IMR-90 (cell line): ENCODE measurements at regions not wholly inside any gene's neighbourhood (a gene's known extent, or its start where the extent isn't known, plus 50 kb on each side); places are given as distances from the start of the nearest gene placed in this dataset.

Source experiments
- ATAC-seq: fragments of 200-7000 bp; cut with Tn5 transposase; 2 replicates; pipeline ENCODE4 v1.9.1; 2020; ENCODE audit warnings: low read depth, mild to moderate bottlenecking, moderate library complexity
- BruUV-seq: library from RNA; stranded (reverse); fragments of 400-500 nt; replicated peaks from 2 replicates; lab custom pipeline; 2021; lab: Mats Ljungman, UMichigan
- CTCF ChIA-PET: fragments of 300-600 bp; formaldehyde crosslinking; extraction: SDS; loops from one replicate; lab custom pipeline; 2021; ENCODE audit warnings: antibody characterized with exemption; lab: Yijun Ruan, JAX
- POLR2A ChIA-PET: fragments of 300-600 bp; sonication (Branson Sonifier 250); formaldehyde crosslinking; loops from one replicate; lab custom pipeline; 2022; ENCODE audit warnings: antibody characterized with exemption; ENCODE audit not compliant: unreplicated experiment; lab: Charles Lee
- DNase-seq: peaks from one replicate; pipeline ENCODE4 v3.0.0; 2013
- H2AFZ ChIP-seq: replicated peaks from 2 replicates; pipeline ENCODE3; 2013; ENCODE audit warnings: low read length, mild to moderate bottlenecking; ENCODE audit not compliant: poor library complexity
- H2AK5ac ChIP-seq: 2 replicates; pipeline ENCODE4 v1.6.1; 2013; ENCODE audit warnings: low read depth, low read length, inconsistent platforms
- H2AK9ac ChIP-seq: replicated peaks from 2 replicates; pipeline ENCODE3; 2013; ENCODE audit warnings: mild to moderate bottlenecking, low read depth, low read length, moderate library complexity; ENCODE audit not compliant: poor library complexity
- H2BK120ac ChIP-seq: 2 replicates; pipeline ENCODE4 v1.6.1; 2013; ENCODE audit warnings: low read depth, low read length, inconsistent platforms
- H2BK15ac ChIP-seq: 3 replicates; pipeline ENCODE4 v1.6.1; 2013; ENCODE audit warnings: low read depth, low read length, inconsistent platforms
- H2BK20ac ChIP-seq: 2 replicates; pipeline ENCODE4 v1.6.1; 2013; ENCODE audit warnings: low read depth, mild to moderate bottlenecking, inconsistent platforms, low read length, moderate library complexity
- H2BK5ac ChIP-seq: 2 replicates; pipeline ENCODE4 v1.6.1; 2013; ENCODE audit warnings: mild to moderate bottlenecking, low read depth, low read length, inconsistent platforms; ENCODE audit not compliant: poor library complexity, severe bottlenecking
- H3K14ac ChIP-seq: replicated peaks from 2 replicates; pipeline ENCODE4 v1.6.1; 2013; ENCODE audit warnings: low read depth, low read length, inconsistent platforms
- H3K18ac ChIP-seq: 2 replicates; pipeline ENCODE4 v1.6.1; 2013; ENCODE audit warnings: low read depth, low read length, control low read depth
- H3K23ac ChIP-seq: 2 replicates; pipeline ENCODE4 v1.6.1; 2013; ENCODE audit warnings: low read depth, low read length, inconsistent platforms
- H3K27ac ChIP-seq: 2 replicates; pipeline ENCODE4 v1.5.1; 2013; ENCODE audit warnings: mild to moderate bottlenecking, control low read depth, low read length; ENCODE audit not compliant: insufficient read depth
- H3K27me3 ChIP-seq: 2 replicates; pipeline ENCODE4 v1.6.1; 2013; ENCODE audit warnings: low read length; ENCODE audit not compliant: control insufficient read depth, insufficient read depth
- H3K36me3 ChIP-seq: 2 replicates; pipeline ENCODE4 v1.6.1; 2013; ENCODE audit warnings: low read length, mixed read lengths; ENCODE audit not compliant: control insufficient read depth, insufficient read depth
- H3K4ac ChIP-seq: 2 replicates; pipeline ENCODE4 v1.6.1; 2013; ENCODE audit warnings: low read depth, low read length, inconsistent platforms
- H3K4me1 ChIP-seq: 2 replicates; pipeline ENCODE4 v1.6.1; 2013; ENCODE audit warnings: low read length, mixed read lengths; ENCODE audit not compliant: control insufficient read depth, insufficient read depth
- H3K4me2 ChIP-seq: 2 replicates; pipeline ENCODE4 v1.6.1; 2013; ENCODE audit warnings: low read depth, mild to moderate bottlenecking, control low read depth, low read length, moderate library complexity
- H3K4me3 ChIP-seq: 2 replicates; pipeline ENCODE4 v1.5.1; 2013; ENCODE audit warnings: low read depth, mild to moderate bottlenecking, control low read depth, low read length, moderate library complexity; ENCODE audit not compliant: insufficient read depth
- H3K56ac ChIP-seq: 2 replicates; pipeline ENCODE4 v1.6.1; 2013; ENCODE audit warnings: low read length, inconsistent platforms; ENCODE audit not compliant: insufficient read depth; ENCODE audit errors: extremely low read depth
- H3K79me1 ChIP-seq, 2 experiments: 2 replicates each; pipeline ENCODE4 v1.6.1; 2013; ENCODE audit warnings: low read length in 2 of 2, inconsistent platforms in 1 of 2, low read depth in 1 of 2
- H3K9ac ChIP-seq: 2 replicates; pipeline ENCODE4 v1.6.1; 2013; ENCODE audit warnings: low read depth, low read length, control low read depth
- H3K9me1 ChIP-seq: 2 replicates; pipeline ENCODE4 v1.6.1; 2013; ENCODE audit warnings: low read length, inconsistent platforms; ENCODE audit not compliant: insufficient read depth
- H3K9me3 ChIP-seq: 2 replicates; pipeline ENCODE4 v1.6.1; 2013; ENCODE audit warnings: low read length; ENCODE audit not compliant: control insufficient read depth, insufficient read depth
- H4K20me1 ChIP-seq: 2 replicates; pipeline ENCODE4 v1.6.1; 2013; ENCODE audit warnings: low read length, inconsistent platforms; ENCODE audit not compliant: insufficient read depth
- H4K5ac ChIP-seq: 2 replicates; pipeline ENCODE4 v1.6.1; 2013; ENCODE audit warnings: mild to moderate bottlenecking, low read depth, low read length, control low read depth
- H4K8ac ChIP-seq, 2 experiments: 2 replicates each; pipeline ENCODE4 v1.6.1; 2013; ENCODE audit warnings: low read depth in 2 of 2, low read length in 2 of 2, control low read depth in 1 of 2, inconsistent platforms in 1 of 2
- H4K91ac ChIP-seq: 2 replicates; pipeline ENCODE4 v1.6.1; 2013; ENCODE audit warnings: low read depth, low read length, inconsistent platforms; ENCODE audit not compliant: insufficient read depth
- FOS ChIP-seq: fragments of 150-350 bp; IDR thresholded peaks from 2 replicates; pipeline ENCODE4 v1.6.1; 2016; ENCODE audit warnings: low read depth, low read length
- MAFK ChIP-seq: IDR thresholded peaks from 2 replicates; pipeline ENCODE4 v1.6.1; 2012; ENCODE audit warnings: low read depth, low read length, improper control_type of control experiment
- RAD21 ChIP-seq: IDR thresholded peaks from 2 replicates; pipeline ENCODE4 v1.6.1; 2012; ENCODE audit warnings: low read length, improper control_type of control experiment
- WGBS, 2 experiments: methylation state at CpG; one replicate each; pipeline versions ENCODE4 v1.1.5 to v1.1.7; 2013; ENCODE audit warnings: missing lambda C conversion rate in 2 of 2; ENCODE audit not compliant: insufficient read length in 1 of 2; ENCODE audit errors: extremely low coverage in 2 of 2; 5-methylcytosine and 5-hydroxymethylcytosine counted together
- dilution Hi-C: fragments of 300-500 bp; cut with HindIII; formaldehyde crosslinking; loops from one replicate; pipeline ENCODE4 v1.14.3; 2018; ENCODE audit warnings: low sequenced_read_pairs; ENCODE audit not compliant: unreplicated experiment
- in situ Hi-C: fragments of 300-500 bp; cut with MboI; formaldehyde crosslinking; loops from 3 replicates; pipeline ENCODE4 v1.14.3; 2019; ENCODE audit warnings: low sequenced_read_pairs, inconsistent platforms, mixed read lengths
- intact Hi-C: fragments of 100-400 bp; cut with micrococcal nuclease; formaldehyde crosslinking; loops from 2 replicates; pipeline ENCODE4 v1.10.0; 2022

DNA sequence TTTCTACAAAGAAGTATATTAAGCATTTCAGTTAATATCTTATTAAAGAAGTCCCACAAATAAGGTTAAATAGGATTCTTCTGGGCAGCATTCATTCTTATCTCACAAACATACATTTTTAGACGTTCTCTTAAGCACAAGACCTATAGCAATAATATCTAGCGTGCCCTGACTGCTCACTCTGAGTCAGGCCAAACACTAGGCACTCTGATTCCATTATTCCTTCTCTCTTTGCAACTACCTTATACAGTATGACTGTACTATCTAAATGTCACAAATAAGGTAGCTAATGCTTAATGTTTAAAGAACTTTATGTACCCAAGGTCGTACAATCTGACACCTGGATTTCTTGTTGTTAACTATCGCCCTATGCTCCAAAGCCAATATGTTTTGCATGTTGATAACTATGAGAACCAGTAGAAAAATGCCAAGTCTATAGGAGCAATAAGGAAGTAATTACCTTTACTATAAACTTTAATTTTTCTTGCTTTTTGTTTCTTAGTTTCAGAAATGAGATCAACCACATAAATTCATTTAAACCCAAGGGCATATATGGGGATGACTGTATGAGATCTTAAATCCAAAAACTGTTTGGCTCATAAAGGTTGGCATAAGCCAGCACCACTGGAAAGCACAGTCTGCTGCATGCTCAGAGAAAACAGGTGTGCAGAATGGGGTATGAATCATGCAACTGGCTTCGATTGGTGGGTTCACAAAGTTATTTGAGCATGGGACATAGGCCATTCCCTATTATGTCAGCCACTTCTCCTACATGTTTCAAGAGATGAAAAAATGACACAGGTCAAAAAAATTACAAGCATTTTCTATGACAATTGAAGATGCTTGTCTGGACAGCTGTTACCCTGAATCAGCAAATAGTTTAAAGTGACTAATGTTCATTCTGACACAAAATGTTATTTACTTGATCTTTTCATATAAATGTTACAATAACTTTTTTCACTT is 352.0 kb downstream of the IRS1 start:
- Histone ChIP-seq H2AFZ (peak overlapping the region; percentile 59), H2BK5ac (peak overlapping the region; percentile 96), H3K56ac (peak overlapping the region; percentile 13; the same call in 1 of the 2 replicates), H3K23ac (peak overlapping the region; percentile 87), H2BK20ac (peak overlapping the region; percentile 99), H3K9ac (no peak overlapping the region), H3K9me1 (peaks cover 5% of the 10 kb centered on the region), H2BK15ac (peak overlapping the region; percentile 90), H3K9me3 (no peaks in the 10 kb centered on the region; the same call in 1 of the 2 replicates), H3K27me3 (no peaks in the 10 kb centered on the region), H4K91ac (peak overlapping the region; percentile 93), H3K18ac (peak overlapping the region; percentile 69), H2BK120ac (peak overlapping the region; percentile 95), H3K14ac (peak overlapping the region; percentile 91), H3K36me3 (no peaks in the 10 kb centered on the region), H3K4me3 (no peak overlapping the region), H2AK5ac (peak overlapping the region; percentile 71), H4K20me1 (no peaks in the 10 kb centered on the region), H3K4me2 (peak overlapping the region; percentile 24; the same call in 1 of the 2 replicates), H3K27ac (peak overlapping the region; percentile 50), H4K8ac (peak overlapping the region; percentile 38 to 82; a peak in 2 of 4 replicates), H2AK9ac (peak overlapping the region; percentile 39), H3K4me1 (peaks cover 7% of the 10 kb centered on the region), H3K4ac (peak overlapping the region; percentile 97), H3K79me1 (no peaks in the 10 kb centered on the region; a peak in 1 of 4 replicates), H4K5ac (peak overlapping the region; percentile 75)
- no TSS peak for BruUV-seq
- intact Hi-C loops: loop anchor here (2.0 kb wide), 1 partner anchor 29 kb away; no protein-coding TSS in a partner anchor
- dilution Hi-C loops: no loop called here
- POLR2A ChIA-PET: interaction anchor here (0.8 kb wide), 1 partner anchor 36 kb away, joined by 3 read pairs; no protein-coding TSS in a partner anchor
- in situ Hi-C loops: no loop called here
- peak; percentile 24 for ATAC-seq
- 27% methylated on average over 3 of the region's 5 CpGs; no CpG with 5 or more reads in 1 of the 2 experiments for WGBS, 2 experiments
- DNase-seq: peak; percentile 52
- CTCF ChIA-PET: interaction anchor here (0.7 kb wide), 1 partner anchor 167 kb away, joined by 3 read pairs; no protein-coding TSS in a partner anchor
- TF ChIP-seq FOS: no peak
- peak; percentile 91 for TF ChIP-seq MAFK
- no peak for TF ChIP-seq RAD21
